ENCODE measurements at regions not wholly inside any gene's neighbourhood (a gene's known extent, or its start where the extent isn't known, plus 50 kb on each side); places are given as distances from the start of the nearest gene placed in this dataset.

GRCh38 chr16:86095906-86096485 lies 197.0 kb downstream of the IRF8 start:
- Mint-ChIP-seq H3K9me3 (ENCODE audit: unreplicated experiment) (no peaks in the 10 kb centered on the region), H3K27ac (ENCODE audit: unreplicated experiment) (no peak overlapping the region), H3K4me1 (ENCODE audit: low read depth, unreplicated experiment) (no peaks in the 10 kb centered on the region), H3K27me3 (ENCODE audit: insufficient read depth, unreplicated experiment) (peaks cover 6% of the 10 kb centered on the region), H3K4me3 (ENCODE audit: unreplicated experiment) (no peak overlapping the region), H3K36me3 (ENCODE audit: insufficient read depth, unreplicated experiment) (no peaks in the 10 kb centered on the region)
- Histone ChIP-seq H3K4me3 (ENCODE audit: low read depth, low read length) (no peak overlapping the region), H3K36me3 (ENCODE audit: control insufficient read depth, insufficient read depth, low read length) (no peaks in the 10 kb centered on the region), H3K27me3 (replicated peaks; ENCODE audit: control insufficient read depth, insufficient read depth, low read length) (no peaks in the 10 kb centered on the region), H3K9me3 (peaks cover 3% of the 10 kb centered on the region; the same call in 1 of the 2 replicates), H3K4me1 (no peaks in the 10 kb centered on the region)
- no peak for TF ChIP-seq CTCF (IDR thresholded peaks at IDR 0.05; ENCODE audit: insufficient read depth in 1 of 2, low read depth in 1 of 2, low read length in 1 of 2, severe bottlenecking in 1 of 2, unreplicated experiment in 1 of 2)
- BruUV-seq (replicated peaks) = no TSS peak
- intact Hi-C loops (cut with micrococcal nuclease; ENCODE audit: unreplicated experiment) = no loop called here
- peak in 1 of 2 experiments; percentile 16 for DNase-seq
- POLR2A ChIA-PET = no interaction called here
- CTCF ChIA-PET = no interaction called here

- Mint-ChIP-seq H3K4me3 (ENCODE audit: unreplicated experiment) (no peak overlapping the region), H3K27ac (ENCODE audit: unreplicated experiment) (no peak overlapping the region), H3K9me3 (ENCODE audit: unreplicated experiment) (no peaks in the 10 kb centered on the region), H3K27me3 (ENCODE audit: insufficient read depth, unreplicated experiment) (peaks cover 6% of the 10 kb centered on the region), H3K4me1 (ENCODE audit: low read depth, unreplicated experiment) (no peaks in the 10 kb centered on the region), H3K36me3 (ENCODE audit: insufficient read depth, unreplicated experiment) (no peaks in the 10 kb centered on the region)
- no peaks in the 10 kb centered on the region for H3K4me1 ChIP-seq
- CTCF ChIA-PET = no interaction called here
- BruUV-seq (replicated peaks) = no TSS peak
- no peak for TF ChIP-seq CTCF (IDR thresholded peaks at IDR 0.05; ENCODE audit: insufficient read depth in 1 of 2, low read depth in 1 of 2, low read length in 1 of 2, severe bottlenecking in 1 of 2, unreplicated experiment in 1 of 2)
- intact Hi-C loops (cut with micrococcal nuclease; ENCODE audit: unreplicated experiment) = no loop called here
- DNase-seq = peak in 1 of 2 experiments; percentile 3
- POLR2A ChIA-PET = no interaction called here
- H3K36me3 ChIP-seq (ENCODE audit: control insufficient read depth, insufficient read depth, low read length) = no peaks in the 10 kb centered on the region
- no peaks in the 10 kb centered on the region for H3K27me3 ChIP-seq (replicated peaks; ENCODE audit: control insufficient read depth, insufficient read depth, low read length)
- peaks cover 3% of the 10 kb centered on the region; the same call in 1 of the 2 replicates for H3K9me3 ChIP-seq
- H3K4me3 ChIP-seq (ENCODE audit: low read depth, low read length) = no peak overlapping the region
Measured at GRCh38 chr16:86096850-86097249, 197.9 kb downstream of the IRF8 start.

- no peaks in the 10 kb centered on the region for H3K27me3 ChIP-seq (replicated peaks; ENCODE audit: control insufficient read depth, insufficient read depth, low read length)
- no peaks in the 10 kb centered on the region for H3K4me1 ChIP-seq
- ChIA-PET POLR2A (no interaction called here), CTCF (no interaction called here)
- H3K9me3 Mint-ChIP-seq (ENCODE audit: unreplicated experiment) = no peaks in the 10 kb centered on the region
- no peak overlapping the region for H3K4me3 Mint-ChIP-seq (ENCODE audit: unreplicated experiment)
- no TSS peak for BruUV-seq (replicated peaks)
- peaks cover 3% of the 10 kb centered on the region; the same call in 1 of the 2 replicates for H3K9me3 ChIP-seq
- intact Hi-C loops (cut with micrococcal nuclease; ENCODE audit: unreplicated experiment) = no loop called here
- no peaks in the 10 kb centered on the region for H3K36me3 Mint-ChIP-seq (ENCODE audit: insufficient read depth, unreplicated experiment)
- no peak overlapping the region for H3K27ac Mint-ChIP-seq (ENCODE audit: unreplicated experiment)
- H3K4me1 Mint-ChIP-seq (ENCODE audit: low read depth, unreplicated experiment) = no peaks in the 10 kb centered on the region
- H3K27me3 Mint-ChIP-seq (ENCODE audit: insufficient read depth, unreplicated experiment) = peaks cover 12% of the 10 kb centered on the region
- no peaks in the 10 kb centered on the region for H3K36me3 ChIP-seq (ENCODE audit: control insufficient read depth, insufficient read depth, low read length)
- no peak overlapping the region for H3K4me3 ChIP-seq (ENCODE audit: low read depth, low read length)
- DNase-seq = peak in 1 of 2 experiments; percentile 31
- no peak for TF ChIP-seq CTCF (IDR thresholded peaks at IDR 0.05; ENCODE audit: insufficient read depth in 1 of 2, low read depth in 1 of 2, low read length in 1 of 2, severe bottlenecking in 1 of 2, unreplicated experiment in 1 of 2)
Measured at GRCh38 chr16:86099326-86099725, 200.4 kb downstream of the IRF8 start.
